ENCODE measurements at regions not wholly inside any gene's neighbourhood (a gene's known extent, or its start where the extent isn't known, plus 50 kb on each side); places are given as distances from the start of the nearest gene placed in this dataset.
"Not testable (repeated sequence)": the region's sequence is repeated elsewhere in the genome, so short reads cannot be mapped to it uniquely, and the experiment has no call there.

DNA sequence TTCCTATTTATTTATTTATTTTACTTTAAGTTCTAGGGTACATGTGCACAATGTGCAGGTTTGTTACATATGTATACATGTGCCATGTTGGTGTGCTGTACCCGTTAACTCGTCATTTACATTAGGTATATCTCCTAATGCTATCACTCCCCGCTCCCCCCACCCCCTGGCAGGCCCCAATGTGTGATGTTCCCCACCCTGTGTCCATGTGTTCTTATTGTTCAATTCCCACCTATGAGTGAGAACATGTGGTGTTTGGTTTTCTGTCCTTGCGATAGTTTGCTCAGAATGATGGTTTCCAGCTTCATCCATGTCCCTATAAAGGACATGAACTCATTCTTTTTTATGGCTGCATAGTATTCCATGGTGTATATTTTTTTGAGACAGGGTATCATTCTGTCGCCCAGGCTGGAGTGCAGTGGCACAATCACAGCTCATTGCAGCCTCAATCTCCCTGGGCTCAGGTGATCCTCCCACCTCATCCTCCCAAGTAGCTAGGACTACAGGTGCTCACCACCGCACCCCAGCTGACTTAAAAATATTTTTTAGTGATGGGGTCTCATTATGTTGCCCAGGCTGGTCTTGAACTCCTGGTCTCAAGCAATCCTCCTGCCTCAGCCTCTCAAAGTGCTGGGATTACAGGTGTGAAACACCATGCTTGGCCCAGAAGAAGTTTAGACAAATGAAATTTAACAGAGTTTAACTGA lies 140.6 kb downstream of the NPIPB5 start:
- peaks cover 22% of the 10 kb centered on the region for H3K27me3 Mint-ChIP-seq
- ATAC-seq; H3K36me3 Mint-ChIP-seq; H3K4me3 Mint-ChIP-seq; H3K27ac Mint-ChIP-seq; DNase-seq; H3K4me1 Mint-ChIP-seq; H3K9me3 Mint-ChIP-seq (ENCODE audit: low read depth): not testable (repeated sequence)
- CTCF ChIA-PET: interaction anchor here (0.7 kb wide), 1 partner anchor 16 kb away, joined by 3 read pairs; no protein-coding TSS in a partner anchor

DNA sequence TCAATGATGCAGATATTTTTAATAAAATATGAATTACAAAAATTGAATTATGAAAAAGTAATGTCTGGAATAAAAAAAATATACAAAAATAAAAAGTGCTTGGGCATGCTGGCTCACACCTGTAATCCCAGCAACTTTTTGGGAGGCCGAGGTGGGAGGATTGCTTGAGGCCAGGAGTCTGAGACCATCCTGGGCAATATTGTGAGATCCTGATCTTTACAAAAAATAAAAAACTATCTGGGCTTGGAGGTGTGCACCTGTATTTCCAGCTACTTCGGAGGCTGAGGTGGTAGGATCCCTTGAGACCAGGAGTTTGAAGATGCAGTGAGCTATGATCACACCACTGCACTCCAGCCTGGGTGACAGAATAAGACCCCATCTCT lies 141.8 kb downstream of the NPIPB5 start:
- ATAC-seq: no peak
- Mint-ChIP-seq H3K27ac (no peak overlapping the region), H3K4me1 (no peaks in the 10 kb centered on the region), H3K36me3 (no peaks in the 10 kb centered on the region), H3K27me3 (peaks cover 22% of the 10 kb centered on the region), H3K9me3 (ENCODE audit: low read depth) (no peaks in the 10 kb centered on the region), H3K4me3 (no peak overlapping the region)
- DNase-seq: peak; percentile 18
- CTCF ChIA-PET: no interaction called here

DNA sequence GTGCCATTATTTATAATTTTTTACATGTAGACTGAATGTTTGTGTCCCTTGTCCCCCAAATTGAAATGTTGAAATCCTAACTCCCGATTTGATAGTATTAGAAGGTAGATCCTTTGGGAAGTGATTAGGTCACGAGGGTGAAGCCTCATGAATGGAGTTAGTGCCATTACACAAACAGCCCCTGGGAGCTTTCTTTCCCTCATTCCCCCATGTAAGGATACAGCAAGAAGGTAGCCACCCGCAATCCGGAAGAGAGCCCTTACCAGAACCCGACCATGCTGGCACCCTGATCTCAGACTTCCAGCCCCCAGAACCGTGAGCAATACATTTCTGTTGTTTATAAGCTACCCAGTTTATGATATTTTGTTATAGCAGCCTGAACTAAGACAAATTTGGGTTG lies 143.2 kb downstream of the NPIPB5 start:
- ATAC-seq: no peak
- Mint-ChIP-seq H3K4me3 (no peak overlapping the region), H3K27me3 (peaks cover 22% of the 10 kb centered on the region), H3K4me1 (no peaks in the 10 kb centered on the region), H3K9me3 (ENCODE audit: low read depth) (no peaks in the 10 kb centered on the region), H3K36me3 (no peaks in the 10 kb centered on the region), H3K27ac (no peak overlapping the region)
- DNase-seq: peak; percentile 23
- CTCF ChIA-PET: no interaction called here

DNA sequence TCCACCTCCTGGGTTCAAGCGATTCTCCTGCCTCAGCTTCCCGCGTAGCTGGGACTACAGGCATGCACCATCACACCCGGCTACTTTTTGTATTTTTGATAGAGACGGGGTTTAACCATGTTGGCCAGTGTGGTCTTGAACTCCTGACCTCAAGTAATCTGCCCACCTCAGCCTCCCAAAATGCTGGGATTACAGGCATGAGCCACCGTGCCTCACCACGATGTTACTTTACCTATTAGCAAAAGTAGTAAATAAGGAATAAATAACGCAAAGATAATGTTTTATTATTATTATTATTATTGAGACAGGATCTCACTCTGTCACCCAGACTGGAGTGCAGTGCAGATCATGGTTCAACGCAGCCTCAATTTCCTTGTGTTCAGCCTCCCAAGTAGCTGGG lies 145.9 kb downstream of the NPIPB5 start:
- H3K36me3 Mint-ChIP-seq; H3K4me1 Mint-ChIP-seq; H3K9me3 Mint-ChIP-seq (ENCODE audit: low read depth); H3K4me3 Mint-ChIP-seq; H3K27ac Mint-ChIP-seq; ATAC-seq: not testable (repeated sequence)
- CTCF ChIA-PET: interaction anchor here (1.0 kb wide), 1 partner anchor 1468 kb away, joined by 3 read pairs; no protein-coding TSS in a partner anchor
- peaks cover 18% of the 10 kb centered on the region for H3K27me3 Mint-ChIP-seq
- DNase-seq: peak; percentile 36

DNA sequence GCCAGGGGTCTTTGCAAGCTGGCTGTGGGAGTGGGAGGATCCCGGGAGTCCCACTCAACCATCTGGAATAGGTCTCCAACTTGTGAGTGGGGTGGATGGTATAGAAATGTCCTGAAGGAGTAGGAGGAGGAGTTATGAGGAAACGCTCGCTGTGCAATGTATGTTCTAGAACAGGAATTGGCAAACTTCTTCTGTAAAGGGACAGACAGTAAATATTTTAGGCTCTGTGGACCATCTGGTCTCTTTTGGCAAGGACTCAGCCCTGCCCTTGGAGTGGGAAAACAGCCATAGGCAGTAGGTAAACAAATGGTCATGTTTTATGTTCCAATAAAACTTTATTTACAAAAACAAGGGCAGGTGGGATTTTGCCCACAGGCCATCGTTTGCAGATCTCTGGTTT lies 149.2 kb downstream of the NPIPB5 start:
- H3K4me3 Mint-ChIP-seq: no peak overlapping the region
- CTCF ChIA-PET: interaction anchor here (0.6 kb wide), 1 partner anchor 657 kb away, joined by 3 read pairs; no protein-coding TSS in a partner anchor

DNA sequence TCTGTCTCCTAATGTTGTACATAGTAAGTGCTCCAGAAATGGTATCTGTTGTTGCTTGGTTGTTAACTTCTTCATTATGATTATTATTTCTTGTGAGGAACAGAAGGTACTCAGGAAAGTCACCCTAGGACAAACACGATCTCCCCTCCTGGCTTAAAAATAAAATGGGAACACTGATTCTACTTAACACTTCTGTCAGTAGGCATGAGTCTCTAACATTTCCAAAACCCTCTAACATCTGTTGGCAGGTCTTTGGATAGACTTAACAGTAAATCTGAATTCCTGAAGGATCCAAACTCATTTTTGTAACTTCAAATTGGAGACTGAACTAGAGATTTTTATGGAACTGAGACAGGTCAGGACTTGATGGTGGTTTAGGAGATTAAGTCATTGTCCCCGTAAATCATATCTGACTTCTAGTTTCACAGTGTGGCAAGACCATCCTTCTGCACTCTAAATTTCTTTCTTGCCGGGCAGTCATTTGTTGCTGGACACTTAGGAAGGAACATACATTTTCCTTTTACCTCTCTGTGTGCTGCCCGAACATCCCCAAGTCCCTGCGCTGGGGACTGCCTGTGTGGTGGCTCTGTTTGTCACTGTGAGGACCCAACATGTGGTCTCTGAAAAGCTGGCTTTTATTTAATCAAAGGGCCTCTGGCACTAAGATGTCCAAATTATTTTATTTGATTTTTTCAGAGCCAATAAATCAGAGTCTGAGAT lies 149.9 kb downstream of the NPIPB5 start:
- Mint-ChIP-seq H3K27ac (no peak overlapping the region), H3K36me3 (no peaks in the 10 kb centered on the region), H3K9me3 (ENCODE audit: low read depth) (no peaks in the 10 kb centered on the region), H3K4me1 (no peaks in the 10 kb centered on the region), H3K4me3 (no peak overlapping the region), H3K27me3 (peaks cover 5% of the 10 kb centered on the region)
- peak; percentile 38 for DNase-seq
- CTCF ChIA-PET: interaction anchor here (0.6 kb wide), 1 partner anchor 656 kb away, joined by 3 read pairs; no protein-coding TSS in a partner anchor
- no peak for ATAC-seq

More for the DNA sequence above, 149.2 kb downstream of the NPIPB5 start:
- Mint-ChIP-seq H3K36me3 (no peaks in the 10 kb centered on the region), H3K4me1 (no peaks in the 10 kb centered on the region), H3K27ac (no peak overlapping the region), H3K9me3 (ENCODE audit: low read depth) (no peaks in the 10 kb centered on the region), H3K27me3 (peaks cover 5% of the 10 kb centered on the region)
- ATAC-seq (no peak), DNase-seq (peak; percentile 28)

DNA sequence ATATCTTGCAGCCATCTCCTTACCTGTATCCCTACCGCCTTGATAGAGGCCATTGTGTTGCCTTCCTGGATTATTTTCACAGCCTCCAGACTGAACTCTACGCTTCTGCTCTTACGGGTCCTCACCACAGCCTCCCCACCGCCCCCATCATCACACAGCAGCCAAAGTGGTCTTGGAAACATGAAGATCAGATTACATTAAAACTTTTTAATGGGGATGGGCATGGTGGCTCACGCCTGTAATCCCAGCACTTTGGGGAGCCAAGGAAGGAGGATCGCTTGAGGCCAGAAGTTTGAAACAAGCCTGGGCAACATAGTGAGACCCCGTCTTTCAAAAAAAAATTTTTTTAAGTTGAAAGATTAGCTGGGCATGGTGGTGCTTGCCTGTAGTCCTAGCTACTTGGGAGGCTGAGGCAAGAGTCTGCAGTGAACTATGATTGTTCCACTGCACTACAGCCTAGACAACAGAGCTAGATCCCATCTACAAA lies 150.5 kb downstream of the NPIPB5 start:
- H3K4me1 Mint-ChIP-seq: no peaks in the 10 kb centered on the region
- ATAC-seq (no peak), DNase-seq (peak; percentile 35)
- no peak overlapping the region for H3K4me3 Mint-ChIP-seq
- no peak overlapping the region for H3K27ac Mint-ChIP-seq
- H3K9me3 Mint-ChIP-seq (ENCODE audit: low read depth): no peaks in the 10 kb centered on the region
- CTCF ChIA-PET: no interaction called here
- H3K27me3 Mint-ChIP-seq: peaks cover 2% of the 10 kb centered on the region
- no peaks in the 10 kb centered on the region for H3K36me3 Mint-ChIP-seq

DNA sequence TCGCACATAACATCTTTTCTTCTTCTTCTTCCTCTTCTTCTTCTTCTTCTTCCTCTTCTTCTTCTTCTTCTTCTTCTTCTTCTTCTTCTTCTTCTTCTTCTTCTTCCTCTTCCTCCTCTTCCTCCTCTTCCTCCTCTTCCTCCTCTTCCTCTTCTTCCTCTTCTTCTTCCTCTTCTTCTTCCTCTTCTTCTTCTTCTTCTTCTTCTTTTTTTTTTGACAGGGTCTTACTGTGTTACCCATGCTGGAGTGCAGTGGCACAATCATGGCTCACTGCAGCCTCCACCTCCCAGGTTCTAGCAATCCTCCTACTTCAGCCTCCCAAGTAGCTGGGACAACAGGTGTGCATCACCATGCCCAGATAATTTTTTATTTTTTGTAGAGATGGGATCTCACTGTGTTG lies 151.0 kb upstream of the HS3ST2 start:
- not testable (repeated sequence) for ATAC-seq; H3K27me3 Mint-ChIP-seq; DNase-seq; H3K4me3 Mint-ChIP-seq; H3K27ac Mint-ChIP-seq; H3K4me1 Mint-ChIP-seq; H3K9me3 Mint-ChIP-seq (ENCODE audit: low read depth); H3K36me3 Mint-ChIP-seq
- CTCF ChIA-PET: interaction anchor here (0.6 kb wide), 1 partner anchor 960 kb away, joined by 4 read pairs; no protein-coding TSS in a partner anchor

DNA sequence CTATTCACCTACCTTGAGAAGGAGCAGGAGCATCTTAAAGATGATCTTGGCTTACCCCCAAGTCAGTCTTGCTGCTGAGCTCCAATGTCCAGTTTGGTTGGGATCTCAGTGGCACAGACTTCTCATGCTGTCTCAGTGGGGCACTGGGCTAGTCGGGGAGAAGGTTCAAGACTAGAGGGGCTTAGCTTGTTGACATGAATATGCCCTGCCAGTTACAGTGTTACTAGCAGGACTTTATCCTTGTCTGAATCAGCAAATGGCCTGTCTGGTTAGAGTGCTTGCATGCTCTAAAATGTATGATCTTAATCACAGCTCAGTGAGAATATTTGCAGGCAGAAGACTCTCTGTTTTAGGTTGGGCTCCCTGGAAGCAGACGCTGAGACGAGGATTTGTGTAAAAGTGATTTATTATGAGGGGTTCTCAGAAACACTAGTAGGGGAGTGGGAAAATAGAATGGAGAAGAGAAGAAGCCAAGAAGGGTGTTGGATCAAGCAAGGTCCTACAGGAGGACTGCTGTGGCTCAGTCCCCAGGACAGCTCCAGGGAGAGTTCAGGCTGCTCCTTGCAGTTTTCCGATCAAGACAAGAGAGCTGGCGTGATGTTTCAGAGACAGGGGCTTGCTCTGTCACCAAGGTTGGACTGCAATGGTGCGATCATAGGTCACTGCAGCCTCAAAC lies 150.4 kb upstream of the HS3ST2 start:
- H3K4me1 Mint-ChIP-seq: no peaks in the 10 kb centered on the region
- no peak overlapping the region for H3K4me3 Mint-ChIP-seq
- no peaks in the 10 kb centered on the region for H3K36me3 Mint-ChIP-seq
- DNase-seq (peak; percentile 34), ATAC-seq (no peak)
- H3K27ac Mint-ChIP-seq: no peak overlapping the region
- H3K9me3 Mint-ChIP-seq (ENCODE audit: low read depth): no peaks in the 10 kb centered on the region
- H3K27me3 Mint-ChIP-seq: peaks cover 5% of the 10 kb centered on the region
- CTCF ChIA-PET: interaction anchor here (0.6 kb wide), 1 partner anchor 959 kb away, joined by 4 read pairs; no protein-coding TSS in a partner anchor

DNA sequence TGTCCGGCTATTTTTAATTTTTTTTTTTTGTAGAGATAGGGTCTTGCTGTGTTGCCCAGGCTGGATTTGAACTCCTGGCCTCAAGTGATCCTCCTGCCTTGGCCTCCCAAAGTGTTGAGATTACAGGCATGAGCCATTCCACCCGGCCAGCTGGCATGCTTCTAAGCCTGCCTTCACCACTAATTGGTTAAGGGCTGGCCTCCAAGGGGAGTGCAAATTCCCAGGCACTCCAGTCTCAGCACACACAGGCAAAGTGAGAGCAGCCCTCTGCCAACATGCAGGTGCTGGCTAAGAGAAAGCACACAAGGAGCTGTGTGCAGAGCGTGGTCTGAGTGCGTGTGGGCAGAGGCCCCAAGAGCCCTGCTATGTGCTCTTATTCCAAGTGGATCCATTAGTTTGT lies 149.8 kb upstream of the HS3ST2 start:
- Mint-ChIP-seq H3K27me3 (peaks cover 5% of the 10 kb centered on the region), H3K36me3 (no peaks in the 10 kb centered on the region), H3K4me3 (no peak overlapping the region), H3K4me1 (no peaks in the 10 kb centered on the region), H3K27ac (no peak overlapping the region), H3K9me3 (ENCODE audit: low read depth) (no peaks in the 10 kb centered on the region)
- CTCF ChIA-PET: no interaction called here
- ATAC-seq (no peak), DNase-seq (peak; percentile 25)

DNA sequence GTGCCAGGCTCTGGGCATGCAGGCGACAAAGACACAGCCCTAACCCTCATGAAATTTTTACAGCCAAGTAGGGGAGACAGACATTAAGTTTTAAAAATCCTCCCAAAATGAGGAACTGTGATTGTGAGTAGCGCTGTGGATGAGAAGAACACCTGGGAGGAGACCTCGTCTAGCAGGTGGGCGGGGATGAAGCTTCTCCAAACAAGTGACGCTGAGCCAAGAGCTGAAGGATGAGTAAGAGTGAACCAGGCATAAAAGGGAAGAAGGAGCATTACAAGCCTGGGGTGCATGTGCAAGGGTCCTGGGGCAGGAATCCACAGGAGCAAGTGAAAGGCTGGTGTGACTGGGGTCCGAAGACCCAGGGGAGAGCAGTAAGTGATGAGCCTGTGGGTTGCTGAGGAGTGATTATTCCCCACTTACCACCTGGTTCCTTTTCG lies 149.4 kb upstream of the HS3ST2 start:
- no peak overlapping the region for H3K4me3 Mint-ChIP-seq
- no peak for ATAC-seq
- no peaks in the 10 kb centered on the region for H3K9me3 Mint-ChIP-seq (ENCODE audit: low read depth)
- no peaks in the 10 kb centered on the region for H3K36me3 Mint-ChIP-seq
- CTCF ChIA-PET: no interaction called here
- H3K4me1 Mint-ChIP-seq: no peaks in the 10 kb centered on the region
- no peak overlapping the region for H3K27ac Mint-ChIP-seq
- peak; percentile 34 for DNase-seq
- H3K27me3 Mint-ChIP-seq: peaks cover 5% of the 10 kb centered on the region

DNA sequence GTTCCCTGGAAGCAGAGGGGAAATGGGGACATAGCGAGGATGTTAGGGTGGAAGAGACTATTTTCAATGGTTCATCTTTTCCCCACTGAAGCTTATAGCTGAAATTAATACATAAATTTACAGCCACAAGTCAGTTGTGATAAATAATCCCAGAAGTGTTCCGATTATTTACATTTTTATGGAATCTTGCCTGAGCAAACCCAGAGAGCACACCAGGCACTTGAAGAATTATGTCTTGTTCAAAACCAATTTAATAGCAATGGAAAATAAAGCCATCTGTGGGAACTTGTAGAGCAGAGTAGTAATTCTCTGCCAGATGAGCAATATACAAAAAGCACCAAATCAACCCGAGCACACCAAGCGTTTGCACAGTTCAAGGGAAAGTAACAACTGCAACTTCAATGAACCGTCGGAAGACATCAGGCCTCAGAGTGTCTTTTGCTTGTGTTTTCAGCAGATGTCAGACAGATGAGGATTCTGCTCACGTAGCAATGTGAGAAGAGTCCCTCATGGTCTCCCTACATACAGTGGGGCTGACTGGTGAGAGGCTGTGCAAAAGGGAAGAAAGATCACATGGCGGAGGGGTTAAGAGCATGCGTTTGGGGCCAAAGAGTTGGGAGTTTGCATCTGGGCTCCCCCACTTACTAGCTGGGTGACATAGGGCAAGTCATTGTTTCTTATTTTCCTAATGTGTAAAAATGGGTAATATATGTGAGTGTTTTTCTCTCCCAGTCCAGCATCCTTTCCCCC lies 148.7 kb upstream of the HS3ST2 start:
- CTCF ChIA-PET: interaction anchor here (0.5 kb wide), 1 partner anchor 43 kb away, joined by 3 read pairs; no protein-coding TSS in a partner anchor
- H3K36me3 Mint-ChIP-seq: no peaks in the 10 kb centered on the region
- peak; percentile 36 for DNase-seq
- no peak overlapping the region for H3K4me3 Mint-ChIP-seq
- ATAC-seq: no peak
- no peaks in the 10 kb centered on the region for H3K9me3 Mint-ChIP-seq (ENCODE audit: low read depth)
- peaks cover 3% of the 10 kb centered on the region for H3K27me3 Mint-ChIP-seq
- no peaks in the 10 kb centered on the region for H3K4me1 Mint-ChIP-seq
- no peak overlapping the region for H3K27ac Mint-ChIP-seq

DNA sequence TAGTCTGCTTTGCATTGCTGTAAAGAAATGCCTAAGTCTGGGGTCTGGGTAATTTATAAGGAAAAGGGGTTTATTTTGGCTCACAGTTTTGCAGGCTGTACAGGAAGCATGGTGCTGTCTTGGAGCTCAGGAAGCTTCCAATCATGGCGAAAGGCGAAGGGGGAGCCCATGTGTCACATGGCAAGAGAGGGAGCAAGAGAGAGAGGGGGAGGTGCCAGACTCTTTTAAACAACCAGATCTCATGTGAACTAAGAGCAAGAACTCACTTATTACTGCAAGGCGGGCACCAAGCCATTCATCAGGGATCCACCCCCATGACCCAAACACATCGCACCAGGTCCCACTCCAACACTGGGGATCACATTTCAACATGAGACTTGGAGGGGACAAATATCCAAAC lies 148.2 kb upstream of the HS3ST2 start:
- ATAC-seq: no peak
- no peaks in the 10 kb centered on the region for H3K36me3 Mint-ChIP-seq
- H3K9me3 Mint-ChIP-seq (ENCODE audit: low read depth): no peaks in the 10 kb centered on the region

More for the DNA sequence above, 148.2 kb upstream of the HS3ST2 start:
- no peak overlapping the region for H3K4me3 Mint-ChIP-seq
- no peak for DNase-seq
- CTCF ChIA-PET: interaction anchor here (0.5 to 1.2 kb wide), 2 partner anchors 9 to 43 kb away, joined by 3 read pairs; no protein-coding TSS in a partner anchor
- peaks cover 3% of the 10 kb centered on the region for H3K27me3 Mint-ChIP-seq
- H3K27ac Mint-ChIP-seq: no peak overlapping the region
- H3K4me1 Mint-ChIP-seq: no peaks in the 10 kb centered on the region

All from activated CD8-positive, alpha-beta memory T cell treated with anti-CD3 and anti-CD28 coated beads, Interleukin-2, amount 10 ng/mL, durations not matched to agents 7 days and 5 days (primary cell).